ENCODE measurements at regions not wholly inside any gene's neighbourhood (a gene's known extent, or its start where the extent isn't known, plus 50 kb on each side); places are given as distances from the start of the nearest gene placed in this dataset.

GRCh38 chr4:161134795-161135194, 1029.0 kb downstream of the FSTL5 start:
- Histone ChIP-seq H3K36me3 (ENCODE audit: low read length) (no peaks in the 10 kb centered on the region), H3K4me3 (ENCODE audit: insufficient read depth, low read length, poor library complexity, severe bottlenecking) (no peak overlapping the region), H3K27ac (ENCODE audit: low read depth, low read length) (no peak overlapping the region), H3K79me2 (ENCODE audit: insufficient read depth, low read length) (no peaks in the 10 kb centered on the region), H3K9me2 (replicated peaks; ENCODE audit: insufficient read depth, low read length) (no peaks in the 10 kb centered on the region), H4K20me1 (ENCODE audit: low read depth, low read length) (no peaks in the 10 kb centered on the region), H2AFZ (ENCODE audit: low read depth, low read length, severe bottlenecking) (no peak overlapping the region), H3K9me3 (ENCODE audit: insufficient read depth, low read length) (0 out of 2 replicates have a peak, but pooled peaks cover 6% of the 10 kb centered on the region), H3F3A (ENCODE audit: insufficient read depth) (no peaks in the 10 kb centered on the region), H3K4me2 (ENCODE audit: low read depth, low read length, poor library complexity, severe bottlenecking) (no peak overlapping the region), H3K9ac (ENCODE audit: low read length) (no peak overlapping the region), H3K27me3 (ENCODE audit: low read length) (no peaks in the 10 kb centered on the region)
- TF ChIP-seq EZH2phosphoT487 (conservative IDR thresholded peaks at IDR 0.05; ENCODE audit: low read length) = no peak
- TF ChIP-seq, protein P1, sequence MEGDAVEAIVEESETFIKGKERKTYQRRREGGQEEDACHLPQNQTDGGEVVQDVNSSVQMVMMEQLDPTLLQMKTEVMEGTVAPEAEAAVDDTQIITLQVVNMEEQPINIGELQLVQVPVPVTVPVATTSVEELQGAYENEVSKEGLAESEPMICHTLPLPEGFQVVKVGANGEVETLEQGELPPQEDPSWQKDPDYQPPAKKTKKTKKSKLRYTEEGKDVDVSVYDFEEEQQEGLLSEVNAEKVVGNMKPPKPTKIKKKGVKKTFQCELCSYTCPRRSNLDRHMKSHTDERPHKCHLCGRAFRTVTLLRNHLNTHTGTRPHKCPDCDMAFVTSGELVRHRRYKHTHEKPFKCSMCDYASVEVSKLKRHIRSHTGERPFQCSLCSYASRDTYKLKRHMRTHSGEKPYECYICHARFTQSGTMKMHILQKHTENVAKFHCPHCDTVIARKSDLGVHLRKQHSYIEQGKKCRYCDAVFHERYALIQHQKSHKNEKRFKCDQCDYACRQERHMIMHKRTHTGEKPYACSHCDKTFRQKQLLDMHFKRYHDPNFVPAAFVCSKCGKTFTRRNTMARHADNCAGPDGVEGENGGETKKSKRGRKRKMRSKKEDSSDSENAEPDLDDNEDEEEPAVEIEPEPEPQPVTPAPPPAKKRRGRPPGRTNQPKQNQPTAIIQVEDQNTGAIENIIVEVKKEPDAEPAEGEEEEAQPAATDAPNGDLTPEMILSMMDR (IDR thresholded peaks at IDR 0.05; ENCODE audit: insufficient read depth, low read length, poor library complexity, severe bottlenecking) = no peak

DNA sequence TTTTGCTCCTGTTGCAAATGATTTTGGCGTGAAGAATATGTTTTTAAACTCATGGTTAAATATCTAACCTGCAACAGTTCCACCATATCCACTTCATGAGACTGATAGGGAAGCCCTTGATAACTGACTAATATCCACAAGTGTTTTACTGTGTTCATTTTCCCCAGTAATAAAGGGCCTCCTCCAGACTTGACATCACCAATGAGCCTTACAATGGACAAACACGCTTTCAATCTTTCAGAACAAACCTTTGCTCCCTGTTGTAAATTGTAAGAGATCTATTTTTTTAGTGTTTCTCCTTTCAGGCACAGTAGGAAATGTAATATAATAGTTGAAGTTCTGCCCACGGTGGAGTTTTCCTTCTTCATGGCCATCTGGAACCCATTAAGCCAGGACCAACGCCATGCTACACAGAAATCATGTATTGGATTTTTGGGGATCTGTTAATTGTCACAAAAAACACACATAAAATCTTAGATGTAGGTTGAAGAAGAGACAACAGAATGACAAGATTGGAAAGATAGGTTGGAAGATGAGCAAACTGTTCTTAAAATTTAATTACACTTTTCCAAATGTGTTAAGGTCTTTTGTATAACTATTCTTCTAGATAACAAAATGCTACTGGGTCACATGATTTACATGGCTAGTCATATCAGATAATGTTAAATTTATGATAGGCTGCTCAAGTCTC, 1030.1 kb downstream of the FSTL5 start:
- H2AFZ ChIP-seq (ENCODE audit: low read depth, low read length, severe bottlenecking) = no peak overlapping the region
- no peaks in the 10 kb centered on the region for H4K20me1 ChIP-seq (ENCODE audit: low read depth, low read length)
- H3K4me3 ChIP-seq (ENCODE audit: insufficient read depth, low read length, poor library complexity, severe bottlenecking) = no peak overlapping the region
- 0 out of 2 replicates have a peak, but pooled peaks cover 6% of the 10 kb centered on the region for H3K9me3 ChIP-seq (ENCODE audit: insufficient read depth, low read length)
- H3K27ac ChIP-seq (ENCODE audit: low read depth, low read length) = no peak overlapping the region
- no peaks in the 10 kb centered on the region for H3K27me3 ChIP-seq (ENCODE audit: low read length)
- no peak overlapping the region for H3K9ac ChIP-seq (ENCODE audit: low read length)
- no peaks in the 10 kb centered on the region for H3K9me2 ChIP-seq (replicated peaks; ENCODE audit: insufficient read depth, low read length)
- no peaks in the 10 kb centered on the region for H3K79me2 ChIP-seq (ENCODE audit: insufficient read depth, low read length)
- no peaks in the 10 kb centered on the region for H3K36me3 ChIP-seq (ENCODE audit: low read length)
- H3K4me2 ChIP-seq (ENCODE audit: low read depth, low read length, poor library complexity, severe bottlenecking) = no peak overlapping the region
- no peak for TF ChIP-seq EZH2phosphoT487 (conservative IDR thresholded peaks at IDR 0.05; ENCODE audit: low read length)
- TF ChIP-seq, protein P1 (IDR thresholded peaks at IDR 0.05; ENCODE audit: insufficient read depth, low read length, poor library complexity, severe bottlenecking) = no peak
- H3F3A ChIP-seq (ENCODE audit: insufficient read depth) = no peaks in the 10 kb centered on the region

- Histone ChIP-seq H2AFZ (ENCODE audit: low read depth, low read length, severe bottlenecking) (no peak overlapping the region), H3F3A (ENCODE audit: insufficient read depth) (no peaks in the 10 kb centered on the region), H3K4me3 (ENCODE audit: insufficient read depth, low read length, poor library complexity, severe bottlenecking) (no peak overlapping the region), H3K79me2 (ENCODE audit: insufficient read depth, low read length) (no peaks in the 10 kb centered on the region), H3K36me3 (ENCODE audit: low read length) (no peaks in the 10 kb centered on the region), H3K9me2 (replicated peaks; ENCODE audit: insufficient read depth, low read length) (no peaks in the 10 kb centered on the region), H3K27me3 (ENCODE audit: low read length) (no peaks in the 10 kb centered on the region), H3K9me3 (ENCODE audit: insufficient read depth, low read length) (0 out of 2 replicates have a peak, but pooled peaks cover 6% of the 10 kb centered on the region), H3K9ac (ENCODE audit: low read length) (no peak overlapping the region), H3K27ac (ENCODE audit: low read depth, low read length) (no peak overlapping the region), H3K4me2 (ENCODE audit: low read depth, low read length, poor library complexity, severe bottlenecking) (no peak overlapping the region), H4K20me1 (ENCODE audit: low read depth, low read length) (no peaks in the 10 kb centered on the region)
- no peak for TF ChIP-seq EZH2phosphoT487 (conservative IDR thresholded peaks at IDR 0.05; ENCODE audit: low read length)
- TF ChIP-seq, protein P1 (IDR thresholded peaks at IDR 0.05; ENCODE audit: insufficient read depth, low read length, poor library complexity, severe bottlenecking) = no peak
Observed at GRCh38 chr4:161132715-161133425, 1030.9 kb downstream of the FSTL5 start.
